OCI-LY3 (cell line): ENCODE measurements at regions not wholly inside any gene's neighbourhood (a gene's known extent, or its start where the extent isn't known, plus 50 kb on each side); places are given as distances from the start of the nearest gene placed in this dataset.

ENCODE experiments used
- H2AFZ ChIP-seq: fragments of 200-600, 300-600 bp; shearing (Covaris generic); 2 replicates; pipeline ENCODE4 v1.6.0; 2014; ENCODE audit warnings: antibody characterized with exemption, low read depth, low read length
- H3K27ac ChIP-seq: fragments of 200-600, 300-600 bp; sonication (generic); 2 replicates; pipeline ENCODE4 v1.5.1; 2014; ENCODE audit warnings: mild to moderate bottlenecking, low read length, moderate library complexity, mixed read lengths
- H3K27me3 ChIP-seq: fragments of 200-600, 300-600 bp; sonication (generic); 2 replicates; pipeline ENCODE4 v1.6.1; 2014; ENCODE audit warnings: low read depth, low read length, mixed read lengths
- H3K36me3 ChIP-seq: fragments of 200-600, 300-600 bp; sonication (generic); replicated peaks from 2 replicates; pipeline ENCODE3; 2014; ENCODE audit warnings: low read depth, low read length, mixed read lengths
- H3K4me1 ChIP-seq: fragments of 300-600, 200-600 bp; sonication (generic); 2 replicates; pipeline ENCODE4 v1.6.1; 2014; ENCODE audit warnings: low read length, mixed read lengths
- H3K4me2 ChIP-seq: fragments of 200-600, 300-600 bp; sonication (generic); 2 replicates; pipeline ENCODE4 v1.6.1; 2014; ENCODE audit warnings: low read length, mixed read lengths
- H3K4me3 ChIP-seq: fragments of 300-600, 200-600 bp; sonication (generic); 2 replicates; pipeline ENCODE4 v1.5.1; 2014; ENCODE audit warnings: antibody characterized with exemption, mild to moderate bottlenecking, low read length, moderate library complexity
- H3K79me2 ChIP-seq: fragments of 300-600, 200-600 bp; shearing (Covaris generic); 2 replicates; pipeline ENCODE4 v1.6.1; 2014; ENCODE audit warnings: mild to moderate bottlenecking, low read length, mixed read lengths
- H3K9ac ChIP-seq: fragments of 300-600, 200-600 bp; shearing (Covaris generic); 2 replicates; pipeline ENCODE4 v1.6.0; 2014; ENCODE audit warnings: mild to moderate bottlenecking, low read length, moderate library complexity
- H3K9me3 ChIP-seq: fragments of 200-600, 300-600 bp; shearing (Covaris generic); 2 replicates; pipeline ENCODE4 v1.6.1; 2014; ENCODE audit warnings: low read length, mixed read lengths; ENCODE audit not compliant: insufficient read depth
- H4K20me1 ChIP-seq: fragments of 200-600, 300-600 bp; sonication (generic); 2 replicates; pipeline ENCODE4 v1.6.1; 2016; ENCODE audit warnings: low read length, mixed read lengths; ENCODE audit not compliant: insufficient read depth
- EZH2phosphoT487 ChIP-seq: fragments of 200-600 bp; shearing (Covaris generic); IDR thresholded peaks from 2 replicates; pipeline ENCODE4 v1.6.1; 2018; ENCODE audit warnings: antibody characterized with exemption, mixed run types, low read depth
- TF ChIP-seq, protein P1 (sequence below): fragments of 200-600, 300-600 bp; sonication (generic); IDR thresholded peaks from 2 replicates; pipeline ENCODE4 v1.5.1; 2014; ENCODE audit warnings: antibody characterized with exemption, low read length, low read depth

DNA sequence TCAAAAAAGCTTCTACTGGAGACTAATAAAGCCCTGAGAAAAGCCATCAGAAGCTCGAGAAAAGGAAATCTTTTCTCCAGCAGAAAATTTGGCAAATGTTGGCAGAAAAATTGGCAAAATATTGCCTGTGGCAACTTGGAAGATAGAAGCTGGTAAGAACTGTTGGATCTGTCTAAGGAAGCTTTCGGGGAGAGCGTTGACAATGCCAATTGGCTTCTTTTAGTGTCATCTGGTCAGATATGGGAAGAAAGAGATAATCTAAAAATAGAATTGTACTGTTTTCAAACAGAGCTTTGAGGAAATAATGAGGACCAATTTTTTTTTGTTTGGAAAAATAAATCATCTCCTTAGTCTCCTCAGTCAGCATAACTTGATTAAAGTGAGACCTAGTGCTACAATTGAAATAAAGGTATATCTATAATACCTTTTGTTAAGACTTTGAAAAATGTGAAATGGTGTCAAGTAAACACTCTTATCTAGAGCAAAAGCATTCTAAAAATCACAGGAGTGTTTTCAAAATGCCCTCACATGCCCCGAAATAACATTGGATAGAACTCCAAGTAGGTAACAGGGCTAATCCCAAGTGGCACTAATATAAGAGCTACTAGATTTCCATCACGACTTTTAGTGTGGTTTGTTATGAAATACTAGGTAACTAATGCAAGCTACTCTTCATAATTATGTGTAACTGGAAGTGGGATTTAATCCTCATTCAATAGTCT is 882.2 kb upstream of the B3GALT2 start:
- Histone ChIP-seq H2AFZ (no peak overlapping the region), H3K27ac (no peak overlapping the region), H3K4me1 (no peaks in the 10 kb centered on the region), H4K20me1 (no peaks in the 10 kb centered on the region), H3K36me3 (no peaks in the 10 kb centered on the region), H3K9me3 (no peaks in the 10 kb centered on the region), H3K79me2 (no peaks in the 10 kb centered on the region), H3K4me2 (no peak overlapping the region), H3K9ac (no peak overlapping the region), H3K27me3 (no peaks in the 10 kb centered on the region), H3K4me3 (no peak overlapping the region)
- TF ChIP-seq, protein P1, sequence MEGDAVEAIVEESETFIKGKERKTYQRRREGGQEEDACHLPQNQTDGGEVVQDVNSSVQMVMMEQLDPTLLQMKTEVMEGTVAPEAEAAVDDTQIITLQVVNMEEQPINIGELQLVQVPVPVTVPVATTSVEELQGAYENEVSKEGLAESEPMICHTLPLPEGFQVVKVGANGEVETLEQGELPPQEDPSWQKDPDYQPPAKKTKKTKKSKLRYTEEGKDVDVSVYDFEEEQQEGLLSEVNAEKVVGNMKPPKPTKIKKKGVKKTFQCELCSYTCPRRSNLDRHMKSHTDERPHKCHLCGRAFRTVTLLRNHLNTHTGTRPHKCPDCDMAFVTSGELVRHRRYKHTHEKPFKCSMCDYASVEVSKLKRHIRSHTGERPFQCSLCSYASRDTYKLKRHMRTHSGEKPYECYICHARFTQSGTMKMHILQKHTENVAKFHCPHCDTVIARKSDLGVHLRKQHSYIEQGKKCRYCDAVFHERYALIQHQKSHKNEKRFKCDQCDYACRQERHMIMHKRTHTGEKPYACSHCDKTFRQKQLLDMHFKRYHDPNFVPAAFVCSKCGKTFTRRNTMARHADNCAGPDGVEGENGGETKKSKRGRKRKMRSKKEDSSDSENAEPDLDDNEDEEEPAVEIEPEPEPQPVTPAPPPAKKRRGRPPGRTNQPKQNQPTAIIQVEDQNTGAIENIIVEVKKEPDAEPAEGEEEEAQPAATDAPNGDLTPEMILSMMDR, result no peak
- TF ChIP-seq EZH2phosphoT487, result no peak

DNA sequence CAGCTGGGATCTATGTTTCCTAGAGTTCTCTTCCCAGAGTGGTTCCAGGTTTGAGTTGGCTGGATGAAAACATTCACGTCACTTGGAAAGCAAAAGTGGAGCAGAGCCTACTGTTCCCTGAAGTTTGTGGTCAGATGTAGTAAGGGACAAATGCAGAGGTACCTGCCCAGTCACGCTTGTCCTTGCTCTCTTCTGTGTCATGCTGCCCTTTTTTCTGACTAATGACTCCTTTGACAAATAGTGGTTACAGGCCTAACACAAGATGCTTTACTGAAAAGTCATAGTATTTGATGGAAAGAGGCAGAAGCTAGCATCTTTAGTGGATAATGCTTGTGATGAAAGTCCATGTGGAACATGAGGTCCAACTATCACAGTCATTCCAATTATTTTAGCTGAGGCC is 881.4 kb upstream of the B3GALT2 start:
- no peak overlapping the region for H3K4me2 ChIP-seq
- no peak overlapping the region for H3K9ac ChIP-seq
- H3K79me2 ChIP-seq, result no peaks in the 10 kb centered on the region
- no peaks in the 10 kb centered on the region; the same call in 1 of the 2 replicates for H3K9me3 ChIP-seq
- H2AFZ ChIP-seq, result no peak overlapping the region
- H3K27ac ChIP-seq, result no peak overlapping the region
- H3K27me3 ChIP-seq, result no peaks in the 10 kb centered on the region
- no peaks in the 10 kb centered on the region for H3K4me1 ChIP-seq
- TF ChIP-seq EZH2phosphoT487, result no peak
- TF ChIP-seq, protein P1, result no peak
- H3K36me3 ChIP-seq, result no peaks in the 10 kb centered on the region
- no peaks in the 10 kb centered on the region for H4K20me1 ChIP-seq
- no peak overlapping the region for H3K4me3 ChIP-seq

DNA sequence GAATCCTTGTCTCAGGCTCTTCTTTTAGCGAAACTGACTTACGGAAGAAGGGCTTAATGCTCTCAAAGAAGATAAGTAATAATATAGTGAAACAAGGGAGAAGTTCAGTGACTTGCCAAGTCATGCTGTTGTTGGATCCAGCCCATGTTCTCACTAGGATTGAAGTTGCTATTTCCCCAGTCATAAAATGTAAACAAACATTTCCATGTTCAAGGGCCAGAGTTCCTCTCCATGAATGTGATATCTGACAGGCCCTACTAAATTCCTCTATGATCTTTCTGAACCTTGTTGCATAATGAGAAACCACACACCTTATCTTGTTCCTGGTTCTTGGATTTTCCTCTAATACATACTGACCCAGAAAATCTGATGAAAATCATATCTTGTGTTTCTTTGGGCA is 876.5 kb upstream of the B3GALT2 start:
- no peaks in the 10 kb centered on the region for H3K4me1 ChIP-seq
- H3K4me3 ChIP-seq, result no peak overlapping the region
- H3K27ac ChIP-seq, result no peak overlapping the region
- no peak overlapping the region for H2AFZ ChIP-seq
- H3K4me2 ChIP-seq, result no peak overlapping the region
- H3K9me3 ChIP-seq, result no peaks in the 10 kb centered on the region; the same call in 1 of the 2 replicates
- no peaks in the 10 kb centered on the region for H3K36me3 ChIP-seq
- H4K20me1 ChIP-seq, result no peaks in the 10 kb centered on the region
- H3K9ac ChIP-seq, result no peak overlapping the region
- TF ChIP-seq EZH2phosphoT487, result no peak
- TF ChIP-seq, protein P1, result no peak
- no peaks in the 10 kb centered on the region for H3K79me2 ChIP-seq
- no peaks in the 10 kb centered on the region for H3K27me3 ChIP-seq

DNA sequence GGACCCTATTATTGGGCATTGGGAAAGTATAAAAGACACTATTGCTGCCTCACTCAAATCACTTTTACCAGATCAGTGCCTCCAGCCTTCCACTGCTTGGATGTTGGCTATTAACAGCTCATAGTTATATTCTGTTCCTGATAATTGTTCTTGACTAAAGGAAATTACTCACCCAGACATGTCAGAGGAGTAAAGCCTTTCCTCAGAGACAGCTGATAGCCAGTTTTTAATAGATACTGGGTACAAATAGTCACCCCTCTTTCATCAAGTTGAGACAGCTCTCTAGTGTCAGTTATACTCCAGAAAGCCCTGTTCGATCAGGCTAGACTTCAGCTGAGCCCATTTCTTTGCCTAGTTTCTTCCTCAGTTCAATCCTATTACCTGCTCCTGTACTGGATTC is 876.1 kb upstream of the B3GALT2 start:
- Histone ChIP-seq H3K4me3 (no peak overlapping the region), H3K4me1 (no peaks in the 10 kb centered on the region), H3K27me3 (no peaks in the 10 kb centered on the region), H3K79me2 (no peaks in the 10 kb centered on the region), H3K36me3 (no peaks in the 10 kb centered on the region), H3K9ac (no peak overlapping the region), H2AFZ (no peak overlapping the region), H3K4me2 (no peak overlapping the region), H4K20me1 (no peaks in the 10 kb centered on the region), H3K9me3 (no peaks in the 10 kb centered on the region; the same call in 1 of the 2 replicates), H3K27ac (no peak overlapping the region)
- TF ChIP-seq, protein P1, result no peak
- TF ChIP-seq EZH2phosphoT487, result no peak
